ENCODE measurements at regions not wholly inside any gene's neighbourhood (a gene's known extent, or its start where the extent isn't known, plus 50 kb on each side); places are given as distances from the start of the nearest gene placed in this dataset.

GRCh38 chr6:105595829-105596228, 192.9 kb upstream of the PREP start:
- no peak for DNase-seq (ENCODE audit: low spot score in 2 of 2, unreplicated experiment in 2 of 2)
- Mint-ChIP-seq H3K4me1 (peaks cover 36% of the 10 kb centered on the region), H3K27me3 (ENCODE audit: low read depth) (no peaks in the 10 kb centered on the region), H3K9me3 (peaks cover 5% of the 10 kb centered on the region), H3K27ac (peak overlapping the region; percentile 58), H3K36me3 (no peaks in the 10 kb centered on the region), H3K4me3 (no peak overlapping the region)
- TF ChIP-seq, protein P1, sequence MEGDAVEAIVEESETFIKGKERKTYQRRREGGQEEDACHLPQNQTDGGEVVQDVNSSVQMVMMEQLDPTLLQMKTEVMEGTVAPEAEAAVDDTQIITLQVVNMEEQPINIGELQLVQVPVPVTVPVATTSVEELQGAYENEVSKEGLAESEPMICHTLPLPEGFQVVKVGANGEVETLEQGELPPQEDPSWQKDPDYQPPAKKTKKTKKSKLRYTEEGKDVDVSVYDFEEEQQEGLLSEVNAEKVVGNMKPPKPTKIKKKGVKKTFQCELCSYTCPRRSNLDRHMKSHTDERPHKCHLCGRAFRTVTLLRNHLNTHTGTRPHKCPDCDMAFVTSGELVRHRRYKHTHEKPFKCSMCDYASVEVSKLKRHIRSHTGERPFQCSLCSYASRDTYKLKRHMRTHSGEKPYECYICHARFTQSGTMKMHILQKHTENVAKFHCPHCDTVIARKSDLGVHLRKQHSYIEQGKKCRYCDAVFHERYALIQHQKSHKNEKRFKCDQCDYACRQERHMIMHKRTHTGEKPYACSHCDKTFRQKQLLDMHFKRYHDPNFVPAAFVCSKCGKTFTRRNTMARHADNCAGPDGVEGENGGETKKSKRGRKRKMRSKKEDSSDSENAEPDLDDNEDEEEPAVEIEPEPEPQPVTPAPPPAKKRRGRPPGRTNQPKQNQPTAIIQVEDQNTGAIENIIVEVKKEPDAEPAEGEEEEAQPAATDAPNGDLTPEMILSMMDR (IDR thresholded peaks at IDR 0.05; ENCODE audit: unreplicated experiment): no peak

DNA sequence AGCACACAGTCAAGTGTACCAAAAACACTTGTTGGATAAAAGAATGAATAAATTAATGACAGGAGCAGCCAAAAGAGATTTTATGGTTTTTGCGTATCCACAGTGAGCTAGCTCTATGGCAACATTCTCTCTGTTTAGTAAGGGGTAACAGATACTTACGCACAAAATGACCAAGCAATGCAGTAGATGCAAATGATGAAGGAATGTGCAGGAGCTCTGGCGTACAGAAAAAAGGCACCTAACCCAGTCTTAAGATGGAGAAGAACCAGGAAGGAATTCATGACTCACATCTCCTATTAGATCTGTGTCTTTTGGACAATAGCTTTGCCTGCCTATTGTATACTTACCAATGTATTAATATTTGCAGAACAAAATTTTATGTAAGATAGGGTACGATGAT, 191.9 kb upstream of the PREP start:
- Mint-ChIP-seq H3K9me3 (peaks cover 5% of the 10 kb centered on the region), H3K27ac (no peak overlapping the region), H3K36me3 (no peaks in the 10 kb centered on the region), H3K4me1 (peaks cover 30% of the 10 kb centered on the region), H3K4me3 (no peak overlapping the region), H3K27me3 (ENCODE audit: low read depth) (no peaks in the 10 kb centered on the region)
- no peak for DNase-seq (ENCODE audit: low spot score in 2 of 2, unreplicated experiment in 2 of 2)
- TF ChIP-seq, protein P1 (IDR thresholded peaks at IDR 0.05; ENCODE audit: unreplicated experiment): no peak

DNA sequence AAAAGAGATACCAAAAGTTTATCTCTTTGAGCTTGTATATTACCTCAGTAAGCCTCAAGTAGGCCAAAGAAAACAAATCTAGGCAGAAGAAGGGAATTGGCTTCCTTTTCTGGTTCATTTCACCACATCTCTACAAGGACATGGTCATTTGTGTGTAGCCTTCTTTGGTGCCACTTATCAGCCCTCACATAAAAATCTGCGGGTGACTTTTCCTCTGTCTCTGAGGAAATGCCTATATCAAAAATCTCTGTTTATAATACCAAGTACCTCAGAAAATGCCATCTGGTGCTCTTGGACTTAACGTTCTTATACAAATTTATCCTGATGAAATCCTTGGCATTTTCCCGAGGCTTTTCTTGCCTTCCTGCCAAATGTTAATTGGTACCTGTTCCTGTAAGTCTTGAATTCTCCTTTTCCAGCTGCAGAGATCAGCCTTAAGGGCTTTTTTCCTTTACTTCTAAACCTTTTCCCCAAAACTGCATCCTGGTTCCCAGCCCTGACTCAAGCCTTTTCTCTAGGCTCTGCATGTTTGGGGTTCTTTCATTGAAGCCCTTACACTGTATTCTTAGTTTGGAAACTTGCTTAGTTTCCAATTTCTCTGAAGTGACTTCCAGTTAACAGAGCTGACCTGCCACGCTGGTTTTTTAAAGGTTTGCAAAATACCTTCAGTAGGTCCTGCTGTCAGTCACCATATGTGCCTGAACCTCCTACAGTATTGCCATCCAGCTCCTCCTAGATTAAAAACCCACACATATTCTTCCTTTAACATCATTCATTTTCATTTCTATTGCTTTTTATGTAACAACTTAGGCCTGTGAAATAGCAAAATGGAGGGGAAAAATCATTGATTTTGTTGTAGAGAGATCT, 191.2 kb upstream of the PREP start:
- Mint-ChIP-seq H3K4me1 (peaks cover 26% of the 10 kb centered on the region), H3K36me3 (no peaks in the 10 kb centered on the region), H3K4me3 (no peak overlapping the region), H3K9me3 (peaks cover 5% of the 10 kb centered on the region), H3K27me3 (ENCODE audit: low read depth) (no peaks in the 10 kb centered on the region), H3K27ac (peak overlapping the region; percentile 51)
- no peak for DNase-seq (ENCODE audit: low spot score in 2 of 2, unreplicated experiment in 2 of 2)
- TF ChIP-seq, protein P1 (IDR thresholded peaks at IDR 0.05; ENCODE audit: unreplicated experiment): no peak

- Mint-ChIP-seq H3K4me3 (no peak overlapping the region), H3K36me3 (no peaks in the 10 kb centered on the region), H3K4me1 (peaks cover 26% of the 10 kb centered on the region), H3K9me3 (peaks cover under 1% of the 10 kb centered on the region), H3K27ac (no peak overlapping the region), H3K27me3 (ENCODE audit: low read depth) (no peaks in the 10 kb centered on the region)
- TF ChIP-seq, protein P1 (IDR thresholded peaks at IDR 0.05; ENCODE audit: unreplicated experiment): no peak
- DNase-seq (ENCODE audit: low spot score in 2 of 2, unreplicated experiment in 2 of 2): no peak
These were observed 190.3 kb upstream of the PREP start for GRCh38 chr6:105593056-105593690.

DNA sequence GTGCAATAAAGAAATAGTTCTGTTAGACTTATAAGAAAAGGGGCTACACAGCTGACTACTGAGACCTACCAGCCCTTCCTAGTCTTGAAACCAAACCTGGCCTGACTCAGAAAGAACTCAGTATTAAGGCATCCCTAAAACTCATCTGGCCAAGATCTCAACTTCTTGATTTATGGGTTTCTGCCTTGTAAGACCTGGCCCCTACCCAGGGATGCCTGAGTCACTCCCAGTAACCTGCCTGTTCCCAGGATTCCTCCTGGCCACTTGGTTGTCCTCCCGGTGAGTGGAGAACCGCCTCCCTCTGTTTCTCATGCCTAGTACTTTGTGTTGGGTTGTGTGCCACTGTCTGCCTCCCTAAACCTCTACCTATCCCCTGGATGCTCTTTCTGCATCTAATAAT, 189.4 kb upstream of the PREP start:
- TF ChIP-seq, protein P1 (IDR thresholded peaks at IDR 0.05; ENCODE audit: unreplicated experiment): no peak
- no peak overlapping the region for H3K4me3 Mint-ChIP-seq
- DNase-seq (ENCODE audit: low spot score in 2 of 2, unreplicated experiment in 2 of 2): no peak
- H3K36me3 Mint-ChIP-seq: no peaks in the 10 kb centered on the region
- no peak overlapping the region for H3K27ac Mint-ChIP-seq
- no peaks in the 10 kb centered on the region for H3K27me3 Mint-ChIP-seq (ENCODE audit: low read depth)
- peaks cover 23% of the 10 kb centered on the region for H3K4me1 Mint-ChIP-seq
- no peaks in the 10 kb centered on the region for H3K9me3 Mint-ChIP-seq
